ENCODE measurements at regions not wholly inside any gene's neighbourhood (a gene's known extent, or its start where the extent isn't known, plus 50 kb on each side); places are given as distances from the start of the nearest gene placed in this dataset.

DNA sequence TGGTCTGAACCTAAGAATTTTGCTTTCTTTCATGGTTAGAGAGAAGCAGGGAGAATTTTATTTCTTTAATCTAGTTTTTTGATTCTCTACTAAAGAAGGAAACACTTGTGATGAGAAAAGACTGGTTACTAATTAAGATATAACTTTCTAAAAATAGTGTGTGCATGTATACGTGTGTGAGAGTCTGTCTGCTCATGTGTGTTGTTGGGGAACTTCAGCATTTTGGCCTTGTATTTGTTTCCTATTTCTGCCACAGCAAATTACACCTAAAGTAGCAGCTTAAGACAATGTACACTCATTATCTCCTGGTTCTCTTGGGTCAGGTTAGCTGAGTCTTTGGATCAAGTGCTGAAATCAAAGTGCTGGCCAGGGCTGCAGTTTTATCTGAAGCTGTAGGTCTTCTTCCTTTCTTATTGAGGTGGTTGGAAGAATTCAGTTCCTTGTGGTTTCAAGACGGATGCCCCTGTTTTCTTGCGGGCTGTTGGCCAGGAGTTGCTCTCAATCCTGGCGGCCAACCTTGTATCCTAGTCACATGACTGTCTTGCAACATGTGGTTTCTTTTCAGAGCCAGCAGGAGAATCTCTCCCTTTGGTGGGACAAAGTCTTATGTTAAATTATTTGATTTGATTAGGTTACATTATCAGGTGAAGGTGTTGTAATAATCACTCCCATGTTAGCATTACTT is 188.4 kb upstream of the CLNK start (continued):
- TF ChIP-seq AR (CRISPR knock-in tag; IDR thresholded peaks at IDR 0.05) (no peak), TCF7 (CRISPR knock-in tag; IDR thresholded peaks at IDR 0.05; ENCODE audit: low read depth) (no peak), FOXJ3 (CRISPR knock-in tag; IDR thresholded peaks at IDR 0.05; ENCODE audit: borderline replicate concordance) (no peak), FOXP1 (CRISPR knock-in tag; IDR thresholded peaks at IDR 0.05; ENCODE audit: borderline replicate concordance) (no peak)

GRCh38 chr4:10866666-10867065 is 182.1 kb upstream of the CLNK start:
- CTCF ChIA-PET, result no interaction called here
- Mint-ChIP-seq H3K36me3 (peaks cover 53% of the 10 kb centered on the region), H3K27ac (no peak overlapping the region), H3K4me1 (no peaks in the 10 kb centered on the region), H3K9me3 (peaks cover 73% of the 10 kb centered on the region), H3K27me3 (ENCODE audit: low read depth) (peaks cover 5% of the 10 kb centered on the region; the same call in 1 of the 2 replicates), H3K4me3 (no peak overlapping the region)
- ATAC-seq (no peak), DNase-seq (ENCODE audit: low spot score) (no peak)
- TF ChIP-seq ETV6 (CRISPR knock-in tag; IDR thresholded peaks at IDR 0.05) (no peak), TEAD4 (CRISPR knock-in tag; IDR thresholded peaks at IDR 0.05) (no peak), JUN (CRISPR knock-in tag; IDR thresholded peaks at IDR 0.05) (no peak)
- TF ChIP-seq, protein P1, sequence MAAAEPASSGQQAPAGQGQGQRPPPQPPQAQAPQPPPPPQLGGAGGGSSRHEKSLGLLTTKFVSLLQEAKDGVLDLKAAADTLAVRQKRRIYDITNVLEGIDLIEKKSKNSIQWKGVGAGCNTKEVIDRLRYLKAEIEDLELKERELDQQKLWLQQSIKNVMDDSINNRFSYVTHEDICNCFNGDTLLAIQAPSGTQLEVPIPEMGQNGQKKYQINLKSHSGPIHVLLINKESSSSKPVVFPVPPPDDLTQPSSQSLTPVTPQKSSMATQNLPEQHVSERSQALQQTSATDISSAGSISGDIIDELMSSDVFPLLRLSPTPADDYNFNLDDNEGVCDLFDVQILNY (CRISPR knock-in tag; IDR thresholded peaks at IDR 0.05), result no peak
- TF ChIP-seq, protein P2, sequence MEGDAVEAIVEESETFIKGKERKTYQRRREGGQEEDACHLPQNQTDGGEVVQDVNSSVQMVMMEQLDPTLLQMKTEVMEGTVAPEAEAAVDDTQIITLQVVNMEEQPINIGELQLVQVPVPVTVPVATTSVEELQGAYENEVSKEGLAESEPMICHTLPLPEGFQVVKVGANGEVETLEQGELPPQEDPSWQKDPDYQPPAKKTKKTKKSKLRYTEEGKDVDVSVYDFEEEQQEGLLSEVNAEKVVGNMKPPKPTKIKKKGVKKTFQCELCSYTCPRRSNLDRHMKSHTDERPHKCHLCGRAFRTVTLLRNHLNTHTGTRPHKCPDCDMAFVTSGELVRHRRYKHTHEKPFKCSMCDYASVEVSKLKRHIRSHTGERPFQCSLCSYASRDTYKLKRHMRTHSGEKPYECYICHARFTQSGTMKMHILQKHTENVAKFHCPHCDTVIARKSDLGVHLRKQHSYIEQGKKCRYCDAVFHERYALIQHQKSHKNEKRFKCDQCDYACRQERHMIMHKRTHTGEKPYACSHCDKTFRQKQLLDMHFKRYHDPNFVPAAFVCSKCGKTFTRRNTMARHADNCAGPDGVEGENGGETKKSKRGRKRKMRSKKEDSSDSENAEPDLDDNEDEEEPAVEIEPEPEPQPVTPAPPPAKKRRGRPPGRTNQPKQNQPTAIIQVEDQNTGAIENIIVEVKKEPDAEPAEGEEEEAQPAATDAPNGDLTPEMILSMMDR (IDR thresholded peaks at IDR 0.05), result no peak
- POLR2A ChIA-PET, result no interaction called here

DNA sequence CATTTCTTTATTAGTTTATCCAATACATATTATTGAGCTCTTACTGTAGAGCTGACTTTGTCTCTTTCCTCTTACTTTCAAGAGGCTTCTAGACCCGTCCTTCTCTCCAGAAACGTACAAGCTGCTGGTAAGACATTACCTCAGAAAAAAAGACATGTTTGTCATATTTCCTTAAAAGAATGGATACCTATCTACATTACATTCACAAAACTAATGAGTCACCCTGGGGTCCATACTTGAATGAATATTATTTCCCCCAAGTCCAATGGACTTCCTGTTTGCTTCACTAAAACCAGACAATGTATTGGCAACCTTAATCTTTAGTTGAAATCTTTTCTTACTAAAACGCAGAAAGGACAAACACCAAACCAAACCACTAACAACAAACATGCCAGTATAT is 176.5 kb upstream of the CLNK start:
- ATAC-seq, result no peak
- CTCF ChIA-PET, result no interaction called here
- Mint-ChIP-seq H3K9me3 (peaks cover 51% of the 10 kb centered on the region), H3K4me1 (no peaks in the 10 kb centered on the region), H3K4me3 (no peak overlapping the region), H3K36me3 (peaks cover 32% of the 10 kb centered on the region), H3K27ac (no peak overlapping the region), H3K27me3 (ENCODE audit: low read depth) (no peaks in the 10 kb centered on the region)
- TF ChIP-seq, protein P3, sequence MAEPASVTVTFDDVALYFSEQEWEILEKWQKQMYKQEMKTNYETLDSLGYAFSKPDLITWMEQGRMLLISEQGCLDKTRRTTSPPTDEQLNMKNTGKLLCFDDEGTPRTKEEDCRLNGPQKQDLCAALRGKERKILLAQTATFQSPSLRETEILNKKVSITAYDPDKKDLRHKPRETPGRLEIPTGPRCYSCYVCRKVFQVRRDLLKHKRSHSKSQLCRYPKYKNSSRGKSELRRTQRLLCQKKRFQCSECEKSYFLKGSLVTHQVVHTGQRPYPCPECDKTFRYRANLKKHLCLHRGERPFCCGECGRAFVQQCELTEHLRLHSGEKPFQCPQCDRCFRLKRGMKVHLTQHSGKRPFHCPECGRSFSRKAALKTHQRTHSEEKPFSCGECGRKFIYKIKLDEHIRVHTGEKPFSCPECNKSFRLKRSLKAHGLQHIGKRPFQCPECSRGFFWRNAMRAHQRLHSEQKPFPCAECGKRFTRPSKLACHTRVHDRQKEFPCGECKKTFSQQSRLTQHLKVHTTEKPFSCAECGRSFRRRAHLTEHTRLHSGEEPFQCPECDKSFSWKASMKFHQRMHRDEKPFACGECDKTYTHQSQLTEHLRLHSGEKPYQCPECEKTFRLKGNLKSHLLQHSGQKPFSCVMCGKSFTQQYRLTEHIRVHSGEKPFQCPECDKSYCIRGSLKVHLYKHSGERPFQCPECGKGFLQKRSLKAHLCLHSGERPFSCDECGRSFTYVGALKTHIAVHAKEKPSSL (CRISPR knock-in tag; conservative IDR thresholded peaks at IDR 0.05), result no peak
- TF ChIP-seq, protein P4, sequence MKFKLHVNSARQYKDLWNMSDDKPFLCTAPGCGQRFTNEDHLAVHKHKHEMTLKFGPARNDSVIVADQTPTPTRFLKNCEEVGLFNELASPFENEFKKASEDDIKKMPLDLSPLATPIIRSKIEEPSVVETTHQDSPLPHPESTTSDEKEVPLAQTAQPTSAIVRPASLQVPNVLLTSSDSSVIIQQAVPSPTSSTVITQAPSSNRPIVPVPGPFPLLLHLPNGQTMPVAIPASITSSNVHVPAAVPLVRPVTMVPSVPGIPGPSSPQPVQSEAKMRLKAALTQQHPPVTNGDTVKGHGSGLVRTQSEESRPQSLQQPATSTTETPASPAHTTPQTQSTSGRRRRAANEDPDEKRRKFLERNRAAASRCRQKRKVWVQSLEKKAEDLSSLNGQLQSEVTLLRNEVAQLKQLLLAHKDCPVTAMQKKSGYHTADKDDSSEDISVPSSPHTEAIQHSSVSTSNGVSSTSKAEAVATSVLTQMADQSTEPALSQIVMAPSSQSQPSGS (CRISPR knock-in tag; IDR thresholded peaks at IDR 0.05; ENCODE audit: borderline replicate concordance, low read depth), result no peak
- TF ChIP-seq ZNF423 (CRISPR knock-in tag; IDR thresholded peaks at IDR 0.05), result no peak
- TF ChIP-seq ZNF396 (CRISPR knock-in tag; IDR thresholded peaks at IDR 0.05; ENCODE audit: borderline replicate concordance), result no peak
- POLR2A ChIA-PET, result no interaction called here
- no peak for DNase-seq (ENCODE audit: low spot score)
